PC-3 (cell line): ENCODE measurements at regions not wholly inside any gene's neighbourhood (a gene's known extent, or its start where the extent isn't known, plus 50 kb on each side); places are given as distances from the start of the nearest gene placed in this dataset.

ENCODE experiments used
- ATAC-seq: fragments of 200-7000 bp; cut with Tn5 transposase; 2 replicates; pipeline ENCODE4 v1.9.1; 2020; ENCODE audit warnings: mild to moderate bottlenecking, moderate library complexity
- BruUV-seq: library from RNA; stranded (reverse); fragments of 400-500 nt; replicated peaks from 2 replicates; lab custom pipeline; 2021; lab: Mats Ljungman, UMichigan
- CTCF ChIA-PET: fragments of 300-600 bp; sonication (Branson Sonifier 250); formaldehyde crosslinking; loops from one replicate; lab custom pipeline; 2022; ENCODE audit warnings: antibody characterized with exemption; lab: Charles Lee
- POLR2A ChIA-PET: fragments of 300-600 bp; sonication (Branson Sonifier 250); formaldehyde crosslinking; loops from one replicate; lab custom pipeline; 2022; ENCODE audit warnings: antibody characterized with exemption; ENCODE audit not compliant: unreplicated experiment; lab: Charles Lee
- DNase-seq: peaks from one replicate; pipeline ENCODE4 v3.0.0-alpha.2; 2015
- H2AFZ ChIP-seq: fragments of 300-600 bp; sonication (generic); 2 replicates; pipeline ENCODE4 v1.6.0; 2016; ENCODE audit warnings: antibody characterized with exemption, low read length
- H3F3A ChIP-seq: fragments of 300-600 bp; sonication (generic); one replicate; pipeline ENCODE4 v1.6.0; 2017; ENCODE audit warnings: antibody characterized with exemption, low read length, control low read depth, mild to moderate bottlenecking; ENCODE audit not compliant: unreplicated experiment
- H3K27ac ChIP-seq: fragments of 300-600 bp; sonication (generic); 2 replicates; pipeline ENCODE4 v1.5.1; 2016; ENCODE audit warnings: mild to moderate bottlenecking, low read length
- H3K27me3 ChIP-seq: fragments of 300-600 bp; sonication (generic); 2 replicates; pipeline ENCODE4 v1.6.1; 2016; ENCODE audit warnings: low read length, mixed read lengths
- H3K36me3 ChIP-seq: fragments of 300-600 bp; sonication (generic); 2 replicates; pipeline ENCODE4 v1.6.1; 2016; ENCODE audit warnings: low read depth, mixed run types, low read length, mixed read lengths
- H3K4me1 ChIP-seq: fragments of 300-600 bp; sonication (generic); 2 replicates; pipeline ENCODE4 v1.5.1; 2016; ENCODE audit warnings: low read length; ENCODE audit not compliant: insufficient read depth
- H3K4me2 ChIP-seq: fragments of 300-600 bp; sonication (generic); 2 replicates; pipeline ENCODE4 v1.6.0; 2016; ENCODE audit warnings: low read length
- H3K4me3 ChIP-seq: fragments of 300-600 bp; sonication (generic); 2 replicates; pipeline ENCODE4 v1.5.1; 2016; ENCODE audit warnings: mild to moderate bottlenecking, low read length, mixed read lengths
- H3K79me2 ChIP-seq: fragments of 300-600 bp; sonication (generic); 2 replicates; pipeline ENCODE4 v1.6.1; 2017; ENCODE audit warnings: low read length, mixed read lengths
- H3K9ac ChIP-seq: fragments of 300-600 bp; sonication (generic); 2 replicates; pipeline ENCODE4 v1.6.0; 2016; ENCODE audit warnings: mild to moderate bottlenecking, low read length
- H3K9me2 ChIP-seq: fragments of 300-600 bp; sonication (generic); replicated peaks from 2 replicates; pipeline ENCODE4 v1.6.1; 2016; ENCODE audit warnings: mixed run types, low read length, mixed read lengths
- H3K9me3 ChIP-seq: fragments of 300-600 bp; sonication (generic); 2 replicates; pipeline ENCODE4 v1.6.1; 2016; ENCODE audit warnings: low read length, mixed read lengths
- H4K20me1 ChIP-seq: fragments of 300-600 bp; sonication (generic); 2 replicates; pipeline ENCODE4 v1.6.1; 2016; ENCODE audit warnings: low read length, mixed read lengths
- EZH2 ChIP-seq: fragments of 300-600 bp; sonication (generic); IDR thresholded peaks from one replicate; pipeline ENCODE4 v1.6.1; 2017; ENCODE audit warnings: antibody characterized with exemption, mild to moderate bottlenecking, low read length; ENCODE audit not compliant: unreplicated experiment
- EZH2phosphoT487 ChIP-seq: fragments of 300-600 bp; sonication (generic); IDR thresholded peaks from 2 replicates; pipeline ENCODE4 v1.6.1; 2018; ENCODE audit warnings: mild to moderate bottlenecking, antibody characterized with exemption, low read length, borderline replicate concordance
- intact Hi-C: fragments of 100-400 bp; cut with micrococcal nuclease; formaldehyde crosslinking; loops from 2 replicates; pipeline ENCODE4 v1.9.0; 2023
- TF ChIP-seq, protein P1 (sequence below): fragments of 300-600 bp; sonication (generic); conservative IDR thresholded peaks from 2 replicates; pipeline ENCODE4 v1.5.1; 2017; ENCODE audit warnings: antibody characterized with exemption, low read depth, mild to moderate bottlenecking, low read length

DNA sequence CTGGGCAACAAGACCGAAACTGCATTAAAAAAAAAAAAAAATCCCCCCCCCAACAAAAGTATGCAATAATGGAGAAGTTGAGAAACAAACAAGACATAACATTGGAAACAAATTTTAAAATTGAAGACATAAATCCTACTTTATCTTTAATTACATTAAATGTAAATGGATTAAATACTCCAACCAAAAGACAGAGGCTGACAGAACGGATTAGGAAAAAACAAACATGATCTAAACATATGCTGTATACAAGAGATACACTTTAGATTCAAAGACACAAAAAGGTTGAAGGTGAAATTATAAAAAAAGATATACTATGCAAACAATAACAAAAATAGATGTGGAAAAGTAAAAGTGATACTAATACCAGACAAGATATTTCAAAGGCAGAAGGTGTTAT lies 350.8 kb upstream of the RGPD4 start:
- Histone ChIP-seq H3K4me3 (no peak overlapping the region), H2AFZ (no peak overlapping the region), H3K4me1 (no peaks in the 10 kb centered on the region), H3K27me3 (no peaks in the 10 kb centered on the region; the same call in 1 of the 2 replicates), H4K20me1 (no peaks in the 10 kb centered on the region), H3K79me2 (no peaks in the 10 kb centered on the region), H3K27ac (no peak overlapping the region), H3K36me3 (no peaks in the 10 kb centered on the region), H3K9me3 (no peaks in the 10 kb centered on the region), H3K9ac (no peak overlapping the region), H3K9me2 (no peaks in the 10 kb centered on the region), H3K4me2 (no peak overlapping the region), H3F3A (no peaks in the 10 kb centered on the region)
- BruUV-seq: no TSS peak
- intact Hi-C loops: no loop called here
- no peak for TF ChIP-seq EZH2phosphoT487
- TF ChIP-seq, protein P1, sequence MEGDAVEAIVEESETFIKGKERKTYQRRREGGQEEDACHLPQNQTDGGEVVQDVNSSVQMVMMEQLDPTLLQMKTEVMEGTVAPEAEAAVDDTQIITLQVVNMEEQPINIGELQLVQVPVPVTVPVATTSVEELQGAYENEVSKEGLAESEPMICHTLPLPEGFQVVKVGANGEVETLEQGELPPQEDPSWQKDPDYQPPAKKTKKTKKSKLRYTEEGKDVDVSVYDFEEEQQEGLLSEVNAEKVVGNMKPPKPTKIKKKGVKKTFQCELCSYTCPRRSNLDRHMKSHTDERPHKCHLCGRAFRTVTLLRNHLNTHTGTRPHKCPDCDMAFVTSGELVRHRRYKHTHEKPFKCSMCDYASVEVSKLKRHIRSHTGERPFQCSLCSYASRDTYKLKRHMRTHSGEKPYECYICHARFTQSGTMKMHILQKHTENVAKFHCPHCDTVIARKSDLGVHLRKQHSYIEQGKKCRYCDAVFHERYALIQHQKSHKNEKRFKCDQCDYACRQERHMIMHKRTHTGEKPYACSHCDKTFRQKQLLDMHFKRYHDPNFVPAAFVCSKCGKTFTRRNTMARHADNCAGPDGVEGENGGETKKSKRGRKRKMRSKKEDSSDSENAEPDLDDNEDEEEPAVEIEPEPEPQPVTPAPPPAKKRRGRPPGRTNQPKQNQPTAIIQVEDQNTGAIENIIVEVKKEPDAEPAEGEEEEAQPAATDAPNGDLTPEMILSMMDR: no peak
- no peak for TF ChIP-seq EZH2
- ChIA-PET POLR2A (no interaction called here), CTCF (no interaction called here)
- ATAC-seq (no peak), DNase-seq (no peak)

DNA sequence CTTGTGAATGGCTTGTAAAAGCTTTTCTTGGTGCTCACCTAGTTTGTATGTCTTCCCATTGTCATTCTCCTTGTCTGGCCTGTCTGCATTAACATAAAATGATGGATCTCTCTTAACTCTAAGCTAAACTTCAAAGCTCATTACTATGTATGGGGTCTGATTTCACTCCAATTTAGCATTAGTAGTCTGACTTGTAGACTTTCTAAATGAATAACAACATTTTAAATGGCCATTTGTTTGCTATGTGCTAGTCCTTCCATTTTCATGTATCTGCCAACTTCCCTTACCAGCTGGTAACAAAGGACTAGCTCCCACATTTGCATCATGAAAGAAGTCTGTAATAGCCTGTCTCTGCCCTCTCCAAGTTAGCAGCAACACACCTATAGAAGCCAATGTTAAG lies 324.2 kb upstream of the RGPD4 start:
- Histone ChIP-seq H3K4me2 (no peak overlapping the region), H3K4me1 (no peaks in the 10 kb centered on the region), H3K4me3 (no peak overlapping the region), H3K9me2 (no peaks in the 10 kb centered on the region), H3K27ac (no peak overlapping the region), H3K79me2 (no peaks in the 10 kb centered on the region), H3K36me3 (no peaks in the 10 kb centered on the region), H3K9ac (no peak overlapping the region), H3F3A (no peaks in the 10 kb centered on the region), H4K20me1 (no peaks in the 10 kb centered on the region), H3K27me3 (peaks cover 89% of the 10 kb centered on the region), H3K9me3 (no peaks in the 10 kb centered on the region), H2AFZ (no peak overlapping the region)
- CTCF ChIA-PET: no interaction called here
- POLR2A ChIA-PET: no interaction called here
- ATAC-seq (no peak), DNase-seq (no peak)
- intact Hi-C loops: no loop called here
- no peak for TF ChIP-seq EZH2phosphoT487
- TF ChIP-seq EZH2: no peak
- TF ChIP-seq, protein P1: no peak
- BruUV-seq: no TSS peak

DNA sequence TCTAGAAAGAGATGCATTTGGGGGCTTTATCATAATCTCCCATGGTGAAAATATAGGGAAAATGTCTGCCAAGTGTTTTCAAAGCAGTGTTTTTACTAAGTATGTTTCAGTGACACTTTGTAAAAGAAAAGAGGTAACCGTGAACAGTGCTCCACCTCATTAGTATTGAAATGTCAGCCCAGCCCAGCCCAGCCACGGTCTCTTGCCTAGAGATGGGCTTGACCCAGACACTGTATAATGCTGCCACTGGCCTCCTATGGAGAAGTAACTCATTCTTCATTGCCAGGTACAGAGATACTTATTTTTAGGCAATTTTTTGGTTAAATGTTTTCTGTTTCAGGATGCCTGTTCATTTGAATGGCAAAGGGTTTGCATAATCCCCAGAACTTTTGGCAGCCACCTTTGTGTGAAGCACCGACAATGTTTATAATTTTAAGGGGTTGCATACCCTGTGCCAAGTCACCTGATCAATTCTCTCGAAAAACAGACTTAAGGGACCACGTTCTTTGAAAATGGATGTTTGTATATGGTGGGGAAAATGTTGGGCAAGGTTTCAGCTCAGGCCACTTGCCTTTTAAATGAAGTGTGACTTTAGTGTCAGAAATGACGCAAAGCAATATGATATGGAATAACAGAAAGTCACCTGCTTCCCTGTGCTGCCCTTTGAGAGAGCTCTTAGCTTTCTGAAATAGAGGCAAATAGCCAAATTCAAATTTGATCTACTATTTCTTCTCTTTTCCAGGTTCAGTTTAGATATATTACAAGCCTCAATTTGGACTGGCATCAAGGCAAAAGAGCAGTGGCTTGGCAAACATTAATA lies 314.5 kb upstream of the RGPD4 start:
- ChIA-PET CTCF (no interaction called here), POLR2A (no interaction called here)
- Histone ChIP-seq H3K27ac (no peak overlapping the region), H3F3A (no peaks in the 10 kb centered on the region), H3K9me2 (no peaks in the 10 kb centered on the region), H3K9me3 (no peaks in the 10 kb centered on the region), H3K4me1 (no peaks in the 10 kb centered on the region), H3K36me3 (no peaks in the 10 kb centered on the region), H3K9ac (no peak overlapping the region), H4K20me1 (no peaks in the 10 kb centered on the region), H3K27me3 (peaks cover 65% of the 10 kb centered on the region), H2AFZ (no peak overlapping the region), H3K4me2 (no peak overlapping the region), H3K79me2 (no peaks in the 10 kb centered on the region), H3K4me3 (no peak overlapping the region)
- BruUV-seq: no TSS peak
- ATAC-seq (no peak), DNase-seq (no peak)
- TF ChIP-seq EZH2 (no peak), EZH2phosphoT487 (no peak)
- TF ChIP-seq, protein P1: no peak
- intact Hi-C loops: no loop called here
